GM23248 (cell line): ENCODE measurements at regions not wholly inside any gene's neighbourhood (a gene's known extent, or its start where the extent isn't known, plus 50 kb on each side); places are given as distances from the start of the nearest gene placed in this dataset.

Experiments used
- DNase-seq: peaks from one replicate; pipeline ENCODE4 v3.0.0-alpha.2; 2015
- H2AFZ ChIP-seq: fragments of 200-600 bp; sonication (generic); 2 replicates; pipeline ENCODE4 v1.6.1; 2016; ENCODE audit warnings: antibody characterized with exemption
- H3F3A ChIP-seq: fragments of 200-600 bp; sonication (generic); 2 replicates; pipeline ENCODE4 v1.6.1; 2016; ENCODE audit warnings: mild to moderate bottlenecking, antibody characterized with exemption, mixed run types; ENCODE audit not compliant: insufficient read depth
- H3K27ac ChIP-seq: fragments of 200-600 bp; sonication (generic); 2 replicates; pipeline ENCODE4 v1.5.1; 2016; ENCODE audit warnings: mild to moderate bottlenecking
- H3K27me3 ChIP-seq: fragments of 200-600 bp; sonication (generic); replicated peaks from 2 replicates; pipeline ENCODE4 v1.6.1; 2016; ENCODE audit warnings: mild to moderate bottlenecking; ENCODE audit not compliant: insufficient read depth
- H3K36me3 ChIP-seq: fragments of 200-600 bp; sonication (generic); 2 replicates; pipeline ENCODE4 v1.6.1; 2016; ENCODE audit warnings: low read depth, mild to moderate bottlenecking
- H3K4me1 ChIP-seq: fragments of 200-600 bp; sonication (generic); 2 replicates; pipeline ENCODE4 v1.6.1; 2016; ENCODE audit warnings: mild to moderate bottlenecking; ENCODE audit not compliant: insufficient read depth
- H3K4me2 ChIP-seq: fragments of 200-600 bp; sonication (generic); one replicate; pipeline ENCODE4 v1.6.1; 2016; ENCODE audit warnings: mild to moderate bottlenecking; ENCODE audit not compliant: unreplicated experiment
- H3K4me3 ChIP-seq: fragments of 200-600 bp; sonication (generic); 2 replicates; pipeline ENCODE4 v1.5.1; 2016; ENCODE audit warnings: mild to moderate bottlenecking
- H3K79me2 ChIP-seq: fragments of 200-600 bp; sonication (generic); 2 replicates; pipeline ENCODE4 v1.6.1; 2016; ENCODE audit warnings: mild to moderate bottlenecking; ENCODE audit not compliant: insufficient read depth
- H3K9ac ChIP-seq: fragments of 200-600 bp; sonication (generic); 2 replicates; pipeline ENCODE4 v1.6.1; 2016; ENCODE audit warnings: mild to moderate bottlenecking
- H3K9me2 ChIP-seq: fragments of 200-600 bp; sonication (generic); 2 replicates; pipeline ENCODE4 v1.6.1; 2016; ENCODE audit warnings: mixed run types, mild to moderate bottlenecking, moderate library complexity; ENCODE audit not compliant: insufficient read depth
- H3K9me3 ChIP-seq: fragments of 200-600 bp; sonication (generic); one replicate; pipeline ENCODE4 v1.6.1; 2017; ENCODE audit warnings: low read depth
- H4K20me1 ChIP-seq: fragments of 200-600 bp; sonication (generic); 2 replicates; pipeline ENCODE4 v1.6.0; 2016; ENCODE audit not compliant: insufficient read depth
- EZH2 ChIP-seq: fragments of 200-600 bp; sonication (generic); IDR thresholded peaks from 2 replicates; pipeline ENCODE4 v1.6.1; 2018; ENCODE audit warnings: antibody characterized with exemption, mild to moderate bottlenecking; ENCODE audit not compliant: insufficient read depth, poor library complexity, severe bottlenecking
- EZH2phosphoT487 ChIP-seq: fragments of 200-600 bp; sonication (generic); IDR thresholded peaks from 2 replicates; pipeline ENCODE4 v1.6.1; 2018; ENCODE audit warnings: antibody characterized with exemption, moderate library complexity, mild to moderate bottlenecking, low read depth; ENCODE audit not compliant: insufficient read depth
- WGBS, 2 experiments: methylation state at CpG; one replicate each; pipeline ENCODE4 v1.1.6; 2015 to 2017; ENCODE audit warnings: low lambda C conversion rate in 2 of 2, low coverage in 1 of 2; ENCODE audit errors: missing lambda C conversion rate in 2 of 2; 5-methylcytosine and 5-hydroxymethylcytosine counted together
- in situ Hi-C: fragments of 300-500 bp; cut with MboI; formaldehyde crosslinking; loops from 2 replicates; pipeline ENCODE4 v1.15.0; 2020

GRCh38 chr11:79822766-79823165 is 381.9 kb upstream of the TENM4 start:
- no peaks in the 10 kb centered on the region for H3K9me2 ChIP-seq
- H3K9me3 ChIP-seq: no peaks in the 10 kb centered on the region
- no peak overlapping the region for H3K4me3 ChIP-seq
- in situ Hi-C loops: no loop called here
- TF ChIP-seq EZH2 (no peak), EZH2phosphoT487 (no peak)
- H3K27ac ChIP-seq: no peak overlapping the region
- no peaks in the 10 kb centered on the region for H3K79me2 ChIP-seq
- no peaks in the 10 kb centered on the region for H3K27me3 ChIP-seq
- no peak overlapping the region for H3K4me2 ChIP-seq
- H3K9ac ChIP-seq: no peak overlapping the region
- WGBS, 2 experiments: 52 to 53% methylated on average over 3 of the region's 3 CpGs
- H2AFZ ChIP-seq: no peak overlapping the region
- no peaks in the 10 kb centered on the region for H4K20me1 ChIP-seq
- no peaks in the 10 kb centered on the region for H3K36me3 ChIP-seq
- DNase-seq: no peak
- H3K4me1 ChIP-seq: no peaks in the 10 kb centered on the region
- H3F3A ChIP-seq: no peaks in the 10 kb centered on the region

GRCh38 chr11:79813551-79813950 is 372.7 kb upstream of the TENM4 start:
- Histone ChIP-seq H3K9me2 (no peaks in the 10 kb centered on the region), H3K4me1 (no peaks in the 10 kb centered on the region), H3K4me3 (no peak overlapping the region), H2AFZ (no peak overlapping the region), H3K9me3 (no peaks in the 10 kb centered on the region), H3K27ac (no peak overlapping the region), H4K20me1 (no peaks in the 10 kb centered on the region), H3K9ac (no peak overlapping the region), H3K79me2 (no peaks in the 10 kb centered on the region), H3K36me3 (no peaks in the 10 kb centered on the region), H3K4me2 (no peak overlapping the region), H3F3A (no peaks in the 10 kb centered on the region), H3K27me3 (no peaks in the 10 kb centered on the region)
- 15 to 17% methylated on average over 3 of the region's 3 CpGs for WGBS, 2 experiments
- TF ChIP-seq EZH2phosphoT487 (no peak), EZH2 (no peak)
- DNase-seq: no peak
- in situ Hi-C loops: no loop called here

DNA sequence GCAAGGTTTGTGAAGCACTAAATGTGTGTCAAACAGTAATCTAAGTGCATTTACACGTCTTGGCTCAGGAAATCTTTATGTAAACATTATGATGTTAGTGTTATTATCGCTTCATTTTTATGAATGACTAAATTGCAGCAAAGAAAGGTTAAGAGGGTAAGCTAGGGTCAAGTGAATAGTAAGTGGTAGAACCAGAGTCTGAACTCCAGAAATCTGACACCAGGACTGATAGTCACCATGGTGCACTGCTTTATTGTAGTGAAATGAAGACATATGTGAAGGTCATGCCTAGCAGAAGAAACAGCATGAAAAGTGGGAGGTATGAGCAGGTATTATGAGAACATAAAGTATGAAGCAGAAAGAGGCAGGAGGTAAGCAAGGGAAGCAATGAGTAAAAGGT is 368.7 kb upstream of the TENM4 start:
- H3K4me1 ChIP-seq: no peaks in the 10 kb centered on the region
- 29 to 33% methylated on average over 2 of the region's 2 CpGs for WGBS, 2 experiments
- TF ChIP-seq EZH2: no peak
- TF ChIP-seq EZH2phosphoT487: no peak
- in situ Hi-C loops: no loop called here
- H3K4me3 ChIP-seq: no peak overlapping the region
- no peaks in the 10 kb centered on the region for H3K9me3 ChIP-seq
- H2AFZ ChIP-seq: no peak overlapping the region
- H4K20me1 ChIP-seq: no peaks in the 10 kb centered on the region
- H3K27me3 ChIP-seq: no peaks in the 10 kb centered on the region
- no peaks in the 10 kb centered on the region for H3K36me3 ChIP-seq
- no peaks in the 10 kb centered on the region for H3K9me2 ChIP-seq
- no peaks in the 10 kb centered on the region for H3K79me2 ChIP-seq
- no peak overlapping the region for H3K27ac ChIP-seq
- no peak overlapping the region for H3K9ac ChIP-seq
- H3F3A ChIP-seq: no peaks in the 10 kb centered on the region
- DNase-seq: no peak
- H3K4me2 ChIP-seq: no peak overlapping the region

- Histone ChIP-seq H3K79me2 (no peaks in the 10 kb centered on the region), H3K36me3 (no peaks in the 10 kb centered on the region), H3F3A (no peaks in the 10 kb centered on the region), H3K27me3 (no peaks in the 10 kb centered on the region), H3K9me3 (no peaks in the 10 kb centered on the region), H3K4me2 (no peak overlapping the region), H2AFZ (no peak overlapping the region), H3K4me3 (no peak overlapping the region), H3K9me2 (no peaks in the 10 kb centered on the region), H3K4me1 (no peaks in the 10 kb centered on the region), H3K27ac (no peak overlapping the region), H4K20me1 (no peaks in the 10 kb centered on the region), H3K9ac (no peak overlapping the region)
- no peak for TF ChIP-seq EZH2
- no peak for TF ChIP-seq EZH2phosphoT487
- 8 to 11% methylated on average over 2 of the region's 2 CpGs for WGBS, 2 experiments
- no peak for DNase-seq
- in situ Hi-C loops: no loop called here
Observed at GRCh38 chr11:79807506-79807905, 366.7 kb upstream of the TENM4 start.

DNA sequence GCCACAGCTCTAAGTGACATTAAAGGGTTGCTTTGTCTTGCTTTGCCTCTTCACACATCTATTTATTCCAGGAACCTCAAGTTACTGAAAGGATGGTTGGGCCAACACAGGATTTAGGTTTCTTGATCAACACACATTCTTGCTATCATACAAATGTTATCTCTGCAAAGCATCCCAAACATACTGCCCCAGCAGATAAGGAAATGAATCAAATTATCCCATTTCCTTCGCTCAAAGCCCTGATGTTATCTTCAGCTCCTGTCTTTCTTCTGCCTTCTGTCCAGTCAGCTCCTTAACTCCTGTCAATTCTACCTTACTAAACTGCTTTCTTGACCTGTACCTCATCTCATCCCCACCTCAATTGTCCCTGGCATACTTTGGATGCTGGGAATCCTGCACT is 355.9 kb upstream of the TENM4 start:
- H3K27me3 ChIP-seq: no peaks in the 10 kb centered on the region
- 0 to 3% methylated on average over 1 of the region's 1 CpG for WGBS, 2 experiments
- no peak overlapping the region for H2AFZ ChIP-seq
- DNase-seq: no peak
- no peak overlapping the region for H3K4me2 ChIP-seq
- no peaks in the 10 kb centered on the region for H3K36me3 ChIP-seq
- H3K4me3 ChIP-seq: no peak overlapping the region
- H3K27ac ChIP-seq: no peak overlapping the region
- H3K4me1 ChIP-seq: no peaks in the 10 kb centered on the region
- no peaks in the 10 kb centered on the region for H3K9me3 ChIP-seq
- H3K79me2 ChIP-seq: no peaks in the 10 kb centered on the region
- H3K9me2 ChIP-seq: no peaks in the 10 kb centered on the region
- H4K20me1 ChIP-seq: no peaks in the 10 kb centered on the region
- TF ChIP-seq EZH2phosphoT487 (no peak), EZH2 (no peak)
- no peak overlapping the region for H3K9ac ChIP-seq
- in situ Hi-C loops: no loop called here
- H3F3A ChIP-seq: no peaks in the 10 kb centered on the region
